A549 (cell line): ENCODE measurements at regions not wholly inside any gene's neighbourhood (a gene's known extent, or its start where the extent isn't known, plus 50 kb on each side); places are given as distances from the start of the nearest gene placed in this dataset.

Experiments
- CTCF ChIP-seq: fragments of >200 bp; sonication (Bioruptor Twin); formaldehyde crosslinking; IDR thresholded peaks from 3 replicates; pipeline ENCODE4 v1.5.1; 2016
- NR3C1 ChIP-seq: fragments of >200 bp; sonication (Bioruptor Twin); formaldehyde crosslinking; IDR thresholded peaks from 3 replicates; pipeline ENCODE4 v1.6.1; 2017

GRCh38 chrX:118261151-118261550 lies 84.8 kb upstream of the WDR44 start:
- TF ChIP-seq CTCF (no peak), NR3C1 (no peak)
